Adrenal gland (tissue), 9 donors: ENCODE measurements at regions not wholly inside any gene's neighbourhood (a gene's known extent, or its start where the extent isn't known, plus 50 kb on each side); places are given as distances from the start of the nearest gene placed in this dataset.

ENCODE experiments used
- DNase-seq, 7 donors: peaks; one replicate each; pipeline ENCODE4 v3.0.0-alpha.2; 2019 to 2020
- H3K27ac ChIP-seq, 5 donors: fragments of 200-600 bp; sonication (generic) in 4 of 5; 1 replicate in 3 of 5; 2 replicates in 2 of 5; pipeline versions ENCODE4 v1.5.1 to v1.8.0; 2016 to 2020; ENCODE audit warnings: mild to moderate bottlenecking in 1 of 5
- H3K27me3 ChIP-seq: fragments of 200-600 bp; 2 replicates; pipeline ENCODE4 v1.8.0; 2021
- H3K36me3 ChIP-seq, 2 donors: fragments of 200-600 bp; replicated peaks in 1 of 2; 1 replicate in 1 of 2; 2 replicates in 1 of 2; pipeline versions ENCODE4 v1.5.1 to v1.8.0; 2018 to 2022
- H3K4me1 ChIP-seq, 2 donors: fragments of 200-600 bp; replicated peaks in 1 of 2; 1 replicate in 1 of 2; 2 replicates in 1 of 2; pipeline versions ENCODE4 v1.5.1 to v1.8.0; 2018 to 2021
- H3K4me3 ChIP-seq, 4 donors: fragments of 200-600 bp; sonication (generic) in 3 of 4; one replicate each; pipeline ENCODE4 v1.5.1; 2016 to 2018
- H3K9me3 ChIP-seq, 3 donors: fragments of 200-600 bp; sonication (generic) in 1 of 3; replicated peaks in 1 of 3; 1 replicate in 2 of 3; 2 replicates in 1 of 3; pipeline versions ENCODE4 v1.5.1 to v1.8.0; 2016 to 2021
- CTCF ChIP-seq, 6 experiments: fragments of 450-650 bp in 4 of 6; fragments of 200-600 bp in 2 of 6; sonication (generic) in 1 of 6; IDR thresholded peaks; 1 replicate in 5 of 6; 2 replicates in 1 of 6; pipeline versions ENCODE4 v1.5.1 to v1.8.0; 2016 to 2021; ENCODE audit warnings: antibody characterized with exemption in 6 of 6, mild to moderate bottlenecking in 2 of 6, moderate library complexity in 1 of 6
- POLR2A ChIP-seq, 2 donors: fragments of 450-650 bp; IDR thresholded peaks; one replicate each; pipeline ENCODE4 v1.6.1; 2017; ENCODE audit warnings: antibody characterized with exemption in 2 of 2, mild to moderate bottlenecking in 2 of 2, moderate library complexity in 1 of 2
- WGBS, 4 donors: extraction: QIAGEN DNeasy Blood & Tissue Kit in 2 of 4; methylation state at CpG; one replicate each; pipeline versions ENCODE4 v1.1.5 to v1.1.7; 2013 to 2017; 5-methylcytosine and 5-hydroxymethylcytosine counted together
- intact Hi-C, 2 donors: fragments of 100-400 bp; cut with DNase I; formaldehyde crosslinking; loops; one replicate each; pipeline versions ENCODE4 v1.14.1 to v1.15.0; 2022 to 2023
- donor health status: healthy with polysubstance abuse.
- donor health status: Bipolar disorder and iron deficiency.
- donor health status: DM: yes; HTN: yes; CAD: no.
- donor health status: DM: no; HTN: no; CAD: no.
- donor health status: DM: no; HTN: no; CAD: no.

- 57 to 71% (median 59%) methylated on average over 4 of the region's 4 CpGs for WGBS, 4 donors
- no peaks in the 10 kb centered on the region for H3K36me3 ChIP-seq
- TF ChIP-seq POLR2A (IDR thresholded peaks at IDR 0.05): no peak
- no peak for TF ChIP-seq CTCF (IDR thresholded peaks at IDR 0.05)
- no peaks in the 10 kb centered on the region for H3K27me3 ChIP-seq
- H3K4me1 ChIP-seq: no peaks in the 10 kb centered on the region
- intact Hi-C loops: no loop called here
- H3K4me3 ChIP-seq: no peak overlapping the region
- DNase-seq: no peak
- H3K27ac ChIP-seq: no peak overlapping the region
- H3K9me3 ChIP-seq: no peaks in the 10 kb centered on the region
Observed at GRCh38 chr4:147222906-147223305, 258.0 kb upstream of the EDNRA start.

DNA sequence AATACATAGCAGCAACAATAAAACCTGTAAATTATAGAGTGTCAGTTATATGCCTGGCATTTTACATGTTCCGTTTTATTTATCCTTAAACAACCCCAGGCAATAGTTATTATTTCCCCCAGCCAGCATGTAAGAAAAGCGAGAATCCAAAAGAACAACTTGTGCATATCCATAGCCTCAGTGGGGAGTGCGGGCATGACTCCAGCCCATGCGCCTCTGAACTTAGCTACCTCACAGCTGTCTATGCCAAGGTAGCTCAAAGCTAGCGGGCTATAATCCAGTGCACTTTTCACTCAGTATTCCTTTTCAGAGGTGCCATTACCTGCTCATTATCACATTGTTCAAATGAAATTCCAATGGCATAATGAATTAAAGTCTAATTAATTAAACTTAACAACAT lies 257.3 kb upstream of the EDNRA start:
- DNase-seq: no peak
- H3K9me3 ChIP-seq: no peaks in the 10 kb centered on the region
- intact Hi-C loops: no loop called here
- WGBS, 4 donors: 82 to 89% (median 84%) methylated on average over 5 of the region's 5 CpGs
- H3K4me3 ChIP-seq: no peak overlapping the region
- H3K4me1 ChIP-seq: no peaks in the 10 kb centered on the region
- no peak for TF ChIP-seq CTCF (IDR thresholded peaks at IDR 0.05)
- no peak for TF ChIP-seq POLR2A (IDR thresholded peaks at IDR 0.05)
- H3K36me3 ChIP-seq: no peaks in the 10 kb centered on the region
- no peak overlapping the region for H3K27ac ChIP-seq
- no peaks in the 10 kb centered on the region for H3K27me3 ChIP-seq

DNA sequence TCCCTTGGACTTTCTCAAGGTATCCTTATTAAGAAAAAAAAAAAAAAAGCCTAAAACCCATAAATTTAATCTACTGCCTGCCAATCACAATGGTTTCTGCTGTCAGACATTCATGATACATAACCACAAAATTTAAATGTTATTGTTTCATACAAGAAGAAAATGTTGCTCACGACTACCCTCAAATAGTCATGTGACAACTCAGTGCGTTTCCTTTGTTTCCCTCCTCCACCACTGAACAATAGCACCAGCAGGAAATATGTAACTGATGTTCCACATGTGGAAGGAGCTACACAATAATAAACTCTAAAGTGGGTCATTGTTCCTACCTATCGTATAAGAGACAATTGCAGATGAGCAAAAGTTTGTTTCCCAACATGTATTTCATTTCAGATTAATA lies 244.1 kb upstream of the EDNRA start:
- no peak overlapping the region for H3K27ac ChIP-seq
- WGBS, 4 donors: 51 to 57% (median 53%) methylated on average over 3 of the region's 3 CpGs
- intact Hi-C loops: no loop called here
- H3K4me1 ChIP-seq: no peaks in the 10 kb centered on the region
- no peaks in the 10 kb centered on the region for H3K9me3 ChIP-seq
- TF ChIP-seq CTCF (IDR thresholded peaks at IDR 0.05): no peak
- TF ChIP-seq POLR2A (IDR thresholded peaks at IDR 0.05): no peak
- no peak for DNase-seq
- H3K4me3 ChIP-seq: no peak overlapping the region
- H3K36me3 ChIP-seq: no peaks in the 10 kb centered on the region
- H3K27me3 ChIP-seq: no peaks in the 10 kb centered on the region

- H3K4me3 ChIP-seq: no peak overlapping the region
- no peaks in the 10 kb centered on the region for H3K9me3 ChIP-seq
- 0% methylated on average over 1 of the region's 1 CpG for WGBS, 4 donors
- intact Hi-C loops: no loop called here
- no peak overlapping the region for H3K27ac ChIP-seq
- no peaks in the 10 kb centered on the region for H3K27me3 ChIP-seq
- no peaks in the 10 kb centered on the region for H3K36me3 ChIP-seq
- H3K4me1 ChIP-seq: no peaks in the 10 kb centered on the region
- DNase-seq: no peak
- TF ChIP-seq POLR2A (IDR thresholded peaks at IDR 0.05) (no peak), CTCF (IDR thresholded peaks at IDR 0.05) (no peak)
Observed at GRCh38 chr4:147244786-147245185, 236.1 kb upstream of the EDNRA start.
